CD4-positive, alpha-beta T cell (primary cell): ENCODE measurements at regions not wholly inside any gene's neighbourhood (a gene's known extent, or its start where the extent isn't known, plus 50 kb on each side); places are given as distances from the start of the nearest gene placed in this dataset.

ENCODE experiments used
- ATAC-seq: fragments of 200-7000 bp; cut with Tn5 transposase; one replicate; pipeline ENCODE4 v1.10.0; 2022; ENCODE audit warnings: mild to moderate bottlenecking; ENCODE audit not compliant: poor library complexity
- CTCF ChIA-PET: fragments of 350-600 bp; sonication (Branson Sonifier 250); formaldehyde crosslinking; loops from one replicate; lab custom pipeline; 2021; ENCODE audit warnings: antibody characterized with exemption, inconsistent platforms; lab: Charles Lee
- POLR2A ChIA-PET: fragments of 350-600 bp; sonication (Branson Sonifier 250); formaldehyde crosslinking; loops from one replicate; lab custom pipeline; 2021; ENCODE audit warnings: antibody characterized with exemption, inconsistent platforms; lab: Charles Lee
- DNase-seq, 14 experiments: peaks; one replicate each; pipeline ENCODE4 v3.0.0-alpha.2; 2013 to 2020; ENCODE audit warnings: mixed read lengths in 2 of 14
- H3K27ac ChIP-seq, 2 donors: one replicate each; pipeline versions ENCODE4 v1.5.1 to v1.7.0; 2013; ENCODE audit warnings: low read length in 2 of 2, low read depth in 1 of 2, mild to moderate bottlenecking in 1 of 2
- H3K27me3 ChIP-seq, 2 experiments: 1 replicate in 1 of 2; 2 replicates in 1 of 2; pipeline versions ENCODE4 v1.6.1 to v1.7.0; 2013; ENCODE audit warnings: low read length in 2 of 2, control low read depth in 1 of 2, mild to moderate bottlenecking in 1 of 2, moderate library complexity in 1 of 2; ENCODE audit not compliant: insufficient read depth in 2 of 2, control insufficient read depth in 1 of 2
- H3K36me3 ChIP-seq: one replicate; pipeline ENCODE4 v1.6.1; 2013; ENCODE audit warnings: low read length, control low read depth; ENCODE audit not compliant: insufficient read depth
- H3K4me1 ChIP-seq: one replicate; pipeline ENCODE4 v1.6.1; 2013; ENCODE audit warnings: low read length, control low read depth; ENCODE audit not compliant: insufficient read depth
- H3K4me3 ChIP-seq: one replicate; pipeline ENCODE4 v1.5.1; 2013; ENCODE audit warnings: mild to moderate bottlenecking, low read length, moderate library complexity
- H3K9me3 ChIP-seq, 2 experiments: 1 replicate in 1 of 2; 2 replicates in 1 of 2; pipeline versions ENCODE4 v1.6.1 to v1.7.0; 2013; ENCODE audit warnings: low read length in 2 of 2, mild to moderate bottlenecking in 2 of 2, control low read depth in 1 of 2, moderate library complexity in 1 of 2; ENCODE audit not compliant: control insufficient read depth in 1 of 2, insufficient read depth in 1 of 2
- H3K27ac Mint-ChIP-seq: one replicate; pipeline ENCODE4 v1.8.0; 2020; ENCODE audit warnings: mixed read lengths
- H3K27me3 Mint-ChIP-seq: one replicate; pipeline ENCODE4 v1.8.0; 2021; ENCODE audit warnings: mixed read lengths
- H3K36me3 Mint-ChIP-seq: one replicate; pipeline ENCODE4 v1.8.0; 2021; ENCODE audit warnings: low read depth, mixed read lengths
- H3K4me1 Mint-ChIP-seq: one replicate; pipeline ENCODE4 v1.8.0; 2021; ENCODE audit warnings: low read depth, mixed read lengths
- H3K4me3 Mint-ChIP-seq: one replicate; pipeline ENCODE4 v1.8.0; 2020; ENCODE audit warnings: mild to moderate bottlenecking, mixed read lengths
- H3K9me3 Mint-ChIP-seq: one replicate; pipeline ENCODE4 v1.8.0; 2020; ENCODE audit warnings: mixed read lengths
- intact Hi-C, 2 experiments: fragments of 100-400 bp; cut with DNase I in 1 of 2; cut with micrococcal nuclease in 1 of 2; formaldehyde crosslinking; loops; one replicate each; pipeline versions ENCODE4 v1.15.1 to v1.9.0; 2023 to 2025; cut with DNase I, micrococcal nuclease
- TF ChIP-seq, protein P1 (sequence below): fragments of 200-600 bp; IDR thresholded peaks from one replicate; pipeline ENCODE4 v1.8.0; 2022; ENCODE audit warnings: antibody characterized with exemption, mild to moderate bottlenecking

DNA sequence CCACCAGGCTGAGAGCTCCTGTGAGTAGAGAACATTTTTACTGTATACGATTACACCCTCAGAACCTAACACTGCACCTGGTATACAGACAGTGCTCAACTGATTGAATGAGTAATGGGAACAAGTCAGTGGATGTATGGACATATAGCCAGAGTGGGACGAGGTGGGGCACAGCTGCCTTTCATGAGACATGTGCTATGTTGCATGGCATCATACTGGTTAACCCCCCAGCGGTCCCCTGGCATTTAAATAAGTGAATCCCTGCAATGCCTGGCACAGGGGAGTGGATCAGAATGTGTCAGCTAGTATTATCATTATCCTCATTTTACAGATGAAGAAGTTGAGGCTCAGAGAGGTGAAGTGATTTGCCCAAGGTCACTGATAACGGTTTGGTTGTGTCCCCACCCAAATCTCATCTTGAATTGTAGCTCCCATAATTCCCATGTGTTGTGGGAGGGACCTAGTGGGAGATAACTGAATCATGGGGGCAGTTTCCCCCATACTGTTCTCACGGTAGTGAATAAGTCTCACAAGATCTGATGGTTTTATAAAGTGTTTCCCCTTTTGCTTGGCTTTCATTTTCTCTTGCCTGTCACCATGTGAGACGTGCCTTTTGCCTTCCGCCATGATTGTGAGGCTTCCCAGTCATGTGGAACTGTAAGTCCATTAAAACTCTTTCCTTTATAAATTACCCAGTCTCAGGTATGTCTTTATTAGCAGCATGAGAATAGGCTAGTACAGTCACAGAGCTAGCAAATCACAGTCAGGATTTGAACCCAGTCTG lies 56.0 kb upstream of the ATP2B2 start:
- Histone ChIP-seq H3K27me3 (peaks cover 0 to 2% of the 10 kb centered on the region in 2 experiments), H3K9me3 (no peaks in the 10 kb centered on the region), H3K4me1 (peaks cover 8% of the 10 kb centered on the region), H3K36me3 (no peaks in the 10 kb centered on the region), H3K27ac (no peak overlapping the region), H3K4me3 (no peak overlapping the region)
- no peak overlapping the region for H3K4me3 Mint-ChIP-seq
- ATAC-seq (no peak), DNase-seq (no peak)
- no peaks in the 10 kb centered on the region for H3K4me1 Mint-ChIP-seq
- peaks cover 24% of the 10 kb centered on the region for H3K27me3 Mint-ChIP-seq
- TF ChIP-seq, protein P1, sequence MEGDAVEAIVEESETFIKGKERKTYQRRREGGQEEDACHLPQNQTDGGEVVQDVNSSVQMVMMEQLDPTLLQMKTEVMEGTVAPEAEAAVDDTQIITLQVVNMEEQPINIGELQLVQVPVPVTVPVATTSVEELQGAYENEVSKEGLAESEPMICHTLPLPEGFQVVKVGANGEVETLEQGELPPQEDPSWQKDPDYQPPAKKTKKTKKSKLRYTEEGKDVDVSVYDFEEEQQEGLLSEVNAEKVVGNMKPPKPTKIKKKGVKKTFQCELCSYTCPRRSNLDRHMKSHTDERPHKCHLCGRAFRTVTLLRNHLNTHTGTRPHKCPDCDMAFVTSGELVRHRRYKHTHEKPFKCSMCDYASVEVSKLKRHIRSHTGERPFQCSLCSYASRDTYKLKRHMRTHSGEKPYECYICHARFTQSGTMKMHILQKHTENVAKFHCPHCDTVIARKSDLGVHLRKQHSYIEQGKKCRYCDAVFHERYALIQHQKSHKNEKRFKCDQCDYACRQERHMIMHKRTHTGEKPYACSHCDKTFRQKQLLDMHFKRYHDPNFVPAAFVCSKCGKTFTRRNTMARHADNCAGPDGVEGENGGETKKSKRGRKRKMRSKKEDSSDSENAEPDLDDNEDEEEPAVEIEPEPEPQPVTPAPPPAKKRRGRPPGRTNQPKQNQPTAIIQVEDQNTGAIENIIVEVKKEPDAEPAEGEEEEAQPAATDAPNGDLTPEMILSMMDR: no peak
- intact Hi-C loops: no loop called here
- H3K36me3 Mint-ChIP-seq: no peaks in the 10 kb centered on the region
- ChIA-PET POLR2A (no interaction called here), CTCF (no interaction called here)
- H3K9me3 Mint-ChIP-seq: peaks cover 3% of the 10 kb centered on the region
- no peak overlapping the region for H3K27ac Mint-ChIP-seq

DNA sequence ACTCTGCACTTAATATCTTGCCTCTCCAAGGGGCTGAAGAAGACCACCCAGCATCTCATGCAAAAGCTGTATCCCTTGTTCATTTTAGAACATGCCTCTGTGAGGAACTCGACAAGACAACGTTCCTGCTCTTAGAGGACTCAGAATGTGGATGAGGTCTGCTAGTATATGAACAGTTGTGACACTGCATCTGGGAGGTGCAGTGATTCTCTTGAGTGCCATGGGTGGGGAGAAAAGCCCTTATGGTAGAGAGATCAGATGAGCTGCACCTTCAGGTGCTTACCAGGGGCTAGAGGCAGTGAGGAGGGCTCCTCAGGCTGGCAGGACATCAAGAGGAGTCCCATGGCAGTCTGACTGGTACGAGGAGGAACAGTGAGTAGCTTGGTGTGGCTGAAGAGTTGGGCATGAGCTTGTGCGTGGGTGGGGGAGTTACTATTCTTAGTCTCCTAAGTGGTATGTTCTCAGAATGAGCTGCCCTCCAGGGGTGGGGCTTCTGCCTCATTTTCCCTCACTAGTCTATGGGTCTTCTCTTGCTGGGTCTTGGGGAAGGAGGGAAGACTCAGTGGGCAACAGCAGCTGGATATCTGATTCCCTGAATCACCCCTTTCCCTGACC lies 56.7 kb upstream of the ATP2B2 start:
- CTCF ChIA-PET: no interaction called here
- H3K4me3 ChIP-seq: no peak overlapping the region
- peaks cover 3% of the 10 kb centered on the region for H3K9me3 Mint-ChIP-seq
- TF ChIP-seq, protein P1: no peak
- peaks cover 31% of the 10 kb centered on the region for H3K27me3 Mint-ChIP-seq
- H3K4me3 Mint-ChIP-seq: no peak overlapping the region
- intact Hi-C loops: no loop called here
- H3K27ac Mint-ChIP-seq: no peak overlapping the region
- POLR2A ChIA-PET: no interaction called here
- DNase-seq (no peak), ATAC-seq (no peak)
- no peaks in the 10 kb centered on the region for H3K36me3 ChIP-seq
- H3K9me3 ChIP-seq: no peaks in the 10 kb centered on the region
- no peaks in the 10 kb centered on the region for H3K4me1 Mint-ChIP-seq
- H3K27me3 ChIP-seq: peaks cover 0 to 2% of the 10 kb centered on the region in 2 experiments
- H3K4me1 ChIP-seq: peaks cover 8% of the 10 kb centered on the region
- H3K36me3 Mint-ChIP-seq: no peaks in the 10 kb centered on the region
- no peak overlapping the region for H3K27ac ChIP-seq

DNA sequence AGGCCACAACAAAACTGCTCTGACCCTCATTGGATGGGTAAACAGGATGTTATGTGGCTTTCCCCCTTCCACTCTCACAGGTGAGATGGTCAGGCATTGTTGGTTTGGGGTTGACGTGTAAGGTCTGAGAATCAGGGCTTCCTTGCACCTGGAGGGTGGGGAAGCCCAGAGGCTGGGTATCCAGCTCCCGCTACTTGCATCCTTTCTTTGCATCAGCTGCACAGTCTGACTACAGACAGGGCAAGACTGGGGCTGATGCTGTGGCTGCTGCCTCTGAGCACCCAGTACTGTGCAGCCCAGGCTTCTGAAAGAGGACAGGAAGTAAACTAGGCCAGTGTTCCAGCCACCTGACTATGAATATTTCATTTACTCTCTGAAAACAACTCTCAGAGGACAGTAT lies 58.0 kb upstream of the ATP2B2 start:
- no peaks in the 10 kb centered on the region for H3K4me1 Mint-ChIP-seq
- DNase-seq (no peak), ATAC-seq (no peak)
- TF ChIP-seq, protein P1: no peak
- no peak overlapping the region for H3K27ac Mint-ChIP-seq
- ChIA-PET CTCF (no interaction called here), POLR2A (no interaction called here)
- intact Hi-C loops: no loop called here
- H3K36me3 Mint-ChIP-seq: no peaks in the 10 kb centered on the region
- Histone ChIP-seq H3K36me3 (no peaks in the 10 kb centered on the region), H3K9me3 (no peaks in the 10 kb centered on the region), H3K4me3 (no peak overlapping the region), H3K27me3 (peaks cover 0 to 2% of the 10 kb centered on the region in 2 experiments), H3K4me1 (no peaks in the 10 kb centered on the region), H3K27ac (no peak overlapping the region)
- peaks cover 32% of the 10 kb centered on the region for H3K27me3 Mint-ChIP-seq
- peaks cover 3% of the 10 kb centered on the region for H3K9me3 Mint-ChIP-seq
- no peak overlapping the region for H3K4me3 Mint-ChIP-seq
